ENCODE measurements at regions not wholly inside any gene's neighbourhood (a gene's known extent, or its start where the extent isn't known, plus 50 kb on each side); places are given as distances from the start of the nearest gene placed in this dataset.
"Not testable (repeated sequence)": the region's sequence is repeated elsewhere in the genome, so short reads cannot be mapped to it uniquely, and the experiment has no call there.

GRCh38 chr18:1103537-1103936 is 198.9 kb downstream of the ADCYAP1 start:
- no peaks in the 10 kb centered on the region for H3K27me3 Mint-ChIP-seq
- no peak for ATAC-seq
- H3K9me3 Mint-ChIP-seq, result peaks cover 0 to 28% (median 5%) of the 10 kb centered on the region in 9 donors
- POLR2A ChIA-PET, result no interaction called here
- no peaks in the 10 kb centered on the region for H3K36me3 Mint-ChIP-seq
- no peak for DNase-seq
- no peak overlapping the region for H3K4me3 Mint-ChIP-seq
- H3K4me1 Mint-ChIP-seq, result no peaks in the 10 kb centered on the region
- H3K27ac Mint-ChIP-seq, result no peak overlapping the region

- no peaks in the 10 kb centered on the region for H3K4me1 Mint-ChIP-seq
- POLR2A ChIA-PET, result no interaction called here
- H3K36me3 Mint-ChIP-seq, result no peaks in the 10 kb centered on the region
- H3K27me3 Mint-ChIP-seq, result no peaks in the 10 kb centered on the region
- peaks cover 0 to 22% (median 4%) of the 10 kb centered on the region in 9 donors for H3K9me3 Mint-ChIP-seq
- DNase-seq (no peak), ATAC-seq (no peak)
- no peak overlapping the region for H3K27ac Mint-ChIP-seq
- H3K4me3 Mint-ChIP-seq, result no peak overlapping the region
Observed at GRCh38 chr18:1104181-1104881, 199.7 kb downstream of the ADCYAP1 start.

- DNase-seq, result no peak
- Mint-ChIP-seq H3K27ac (no peak overlapping the region), H3K4me3 (no peak overlapping the region), H3K4me1 (no peaks in the 10 kb centered on the region), H3K9me3 (peaks cover 0 to 18% (median 8%) of the 10 kb centered on the region in 9 donors), H3K27me3 (peaks cover 0 to 3% (median 0%) of the 10 kb centered on the region in 5 donors), H3K36me3 (no peaks in the 10 kb centered on the region)
- no peak for ATAC-seq
- POLR2A ChIA-PET, result no interaction called here
Observed at GRCh38 chr18:1124495-1124894, 219.8 kb downstream of the ADCYAP1 start.

- H3K4me1 Mint-ChIP-seq, result no peaks in the 10 kb centered on the region
- no peaks in the 10 kb centered on the region for H3K36me3 Mint-ChIP-seq
- H3K27ac Mint-ChIP-seq, result no peak overlapping the region
- ATAC-seq (no peak), DNase-seq (no peak)
- POLR2A ChIA-PET, result no interaction called here
- H3K9me3 Mint-ChIP-seq, result peaks cover 0 to 23% (median 6%) of the 10 kb centered on the region in 9 donors
- H3K4me3 Mint-ChIP-seq, result no peak overlapping the region
- peaks cover 0 to 4% (median 0%) of the 10 kb centered on the region in 5 donors for H3K27me3 Mint-ChIP-seq
Observed at GRCh38 chr18:1133541-1133940, 228.9 kb downstream of the ADCYAP1 start.

GRCh38 chr18:1147730-1148129 is 243.1 kb downstream of the ADCYAP1 start:
- POLR2A ChIA-PET, result no interaction called here

GRCh38 chr18:1149709-1150108 is 245.0 kb downstream of the ADCYAP1 start:
- Mint-ChIP-seq H3K4me3 (no peak overlapping the region), H3K4me1 (no peaks in the 10 kb centered on the region), H3K27ac (no peak overlapping the region), H3K27me3 (no peaks in the 10 kb centered on the region), H3K9me3 (peaks cover 2 to 44% (median 16%) of the 10 kb centered on the region in 9 donors), H3K36me3 (peaks cover 0 to 4% (median 0%) of the 10 kb centered on the region in 3 donors)
- DNase-seq (no peak), ATAC-seq (no peak)
- POLR2A ChIA-PET, result no interaction called here

More at GRCh38 chr18:1147730-1148129, 243.1 kb downstream of the ADCYAP1 start:
- Mint-ChIP-seq H3K9me3 (peaks cover 4 to 39% (median 26%) of the 10 kb centered on the region in 9 donors), H3K27ac (no peak overlapping the region), H3K27me3 (no peaks in the 10 kb centered on the region), H3K36me3 (peaks cover 0 to 13% (median 0%) of the 10 kb centered on the region in 3 donors), H3K4me1 (no peaks in the 10 kb centered on the region), H3K4me3 (no peak overlapping the region)
- DNase-seq (no peak), ATAC-seq (no peak)

GRCh38 chr18:1150344-1150743 is 245.7 kb downstream of the ADCYAP1 start:
- no peak for ATAC-seq
- peaks cover 0 to 4% (median 0%) of the 10 kb centered on the region in 3 donors for H3K36me3 Mint-ChIP-seq
- H3K4me3 Mint-ChIP-seq, result no peak overlapping the region
- peaks cover 2 to 44% (median 16%) of the 10 kb centered on the region in 9 donors for H3K9me3 Mint-ChIP-seq
- H3K27me3 Mint-ChIP-seq, result no peaks in the 10 kb centered on the region
- DNase-seq, result no peak
- POLR2A ChIA-PET, result no interaction called here
- no peaks in the 10 kb centered on the region for H3K4me1 Mint-ChIP-seq
- no peak overlapping the region for H3K27ac Mint-ChIP-seq

- H3K36me3 Mint-ChIP-seq, H3K4me3 Mint-ChIP-seq, H3K4me1 Mint-ChIP-seq, DNase-seq, H3K27me3 Mint-ChIP-seq, H3K27ac Mint-ChIP-seq, POLR2A ChIA-PET, ATAC-seq: not testable (repeated sequence)
- H3K9me3 Mint-ChIP-seq, result peaks cover 2 to 35% (median 12%) of the 10 kb centered on the region in 9 donors
Observed at GRCh38 chr18:1152958-1153357, 248.3 kb downstream of the ADCYAP1 start.

GRCh38 chr18:1173593-1173992 is 268.9 kb downstream of the ADCYAP1 start:
- Mint-ChIP-seq H3K36me3 (peaks cover 0 to 4% (median 0%) of the 10 kb centered on the region in 3 donors), H3K4me3 (no peak overlapping the region), H3K4me1 (no peaks in the 10 kb centered on the region), H3K9me3 (peaks cover 0 to 19% (median 13%) of the 10 kb centered on the region in 9 donors), H3K27me3 (no peaks in the 10 kb centered on the region), H3K27ac (no peak overlapping the region)
- POLR2A ChIA-PET, result no interaction called here
- ATAC-seq (no peak), DNase-seq (no peak)

GRCh38 chr18:1177232-1177631 is 272.6 kb downstream of the ADCYAP1 start:
- POLR2A ChIA-PET, result no interaction called here
- no peak overlapping the region for H3K4me3 Mint-ChIP-seq
- H3K27me3 Mint-ChIP-seq, result no peaks in the 10 kb centered on the region
- DNase-seq, result no peak
- H3K27ac Mint-ChIP-seq, result no peak overlapping the region
- no peak for ATAC-seq
- H3K36me3 Mint-ChIP-seq, result peaks cover 0 to 9% (median 0%) of the 10 kb centered on the region in 3 donors
- peaks cover 12 to 34% (median 17%) of the 10 kb centered on the region in 9 donors for H3K9me3 Mint-ChIP-seq
- H3K4me1 Mint-ChIP-seq, result no peaks in the 10 kb centered on the region

- no peak for DNase-seq
Observed at GRCh38 chr18:1191341-1191740, 286.7 kb downstream of the ADCYAP1 start.

GRCh38 chr18:1213126-1213525 is 308.5 kb downstream of the ADCYAP1 start:
- ATAC-seq (no peak), DNase-seq (no peak)
- Mint-ChIP-seq H3K27ac (no peak overlapping the region), H3K9me3 (peaks cover 22 to 56% (median 30%) of the 10 kb centered on the region in 9 donors), H3K36me3 (peaks cover 0 to 14% (median 0%) of the 10 kb centered on the region in 3 donors), H3K4me3 (no peak overlapping the region), H3K4me1 (no peaks in the 10 kb centered on the region), H3K27me3 (peaks cover 0 to 3% (median 0%) of the 10 kb centered on the region in 5 donors)
- POLR2A ChIA-PET, result no interaction called here

More at GRCh38 chr18:1191341-1191740, 286.7 kb downstream of the ADCYAP1 start:
- Mint-ChIP-seq H3K27ac (no peak overlapping the region), H3K27me3 (no peaks in the 10 kb centered on the region), H3K4me1 (no peaks in the 10 kb centered on the region), H3K4me3 (no peak overlapping the region), H3K9me3 (peaks cover 0 to 33% (median 11%) of the 10 kb centered on the region in 9 donors), H3K36me3 (no peaks in the 10 kb centered on the region)
- POLR2A ChIA-PET, result no interaction called here
- ATAC-seq, result no peak

GRCh38 chr18:1222880-1223279 is 318.2 kb downstream of the ADCYAP1 start:
- no peaks in the 10 kb centered on the region for H3K36me3 Mint-ChIP-seq
- peaks cover 0 to 18% (median 2%) of the 10 kb centered on the region in 9 donors for H3K9me3 Mint-ChIP-seq
- no peaks in the 10 kb centered on the region for H3K27me3 Mint-ChIP-seq
- ATAC-seq (no peak), DNase-seq (no peak)
- POLR2A ChIA-PET, result no interaction called here
- no peak overlapping the region for H3K27ac Mint-ChIP-seq
- H3K4me1 Mint-ChIP-seq, result no peaks in the 10 kb centered on the region
- no peak overlapping the region for H3K4me3 Mint-ChIP-seq

GRCh38 chr18:1227025-1227424 is 322.4 kb downstream of the ADCYAP1 start:
- Mint-ChIP-seq H3K27ac (no peak overlapping the region), H3K27me3 (no peaks in the 10 kb centered on the region), H3K4me3 (no peak overlapping the region), H3K4me1 (no peaks in the 10 kb centered on the region), H3K9me3 (peaks cover 4 to 27% (median 15%) of the 10 kb centered on the region in 9 donors), H3K36me3 (no peaks in the 10 kb centered on the region)
- DNase-seq (no peak), ATAC-seq (no peak)
- POLR2A ChIA-PET, result no interaction called here
